ENCODE measurements at regions not wholly inside any gene's neighbourhood (a gene's known extent, or its start where the extent isn't known, plus 50 kb on each side); places are given as distances from the start of the nearest gene placed in this dataset.

DNA sequence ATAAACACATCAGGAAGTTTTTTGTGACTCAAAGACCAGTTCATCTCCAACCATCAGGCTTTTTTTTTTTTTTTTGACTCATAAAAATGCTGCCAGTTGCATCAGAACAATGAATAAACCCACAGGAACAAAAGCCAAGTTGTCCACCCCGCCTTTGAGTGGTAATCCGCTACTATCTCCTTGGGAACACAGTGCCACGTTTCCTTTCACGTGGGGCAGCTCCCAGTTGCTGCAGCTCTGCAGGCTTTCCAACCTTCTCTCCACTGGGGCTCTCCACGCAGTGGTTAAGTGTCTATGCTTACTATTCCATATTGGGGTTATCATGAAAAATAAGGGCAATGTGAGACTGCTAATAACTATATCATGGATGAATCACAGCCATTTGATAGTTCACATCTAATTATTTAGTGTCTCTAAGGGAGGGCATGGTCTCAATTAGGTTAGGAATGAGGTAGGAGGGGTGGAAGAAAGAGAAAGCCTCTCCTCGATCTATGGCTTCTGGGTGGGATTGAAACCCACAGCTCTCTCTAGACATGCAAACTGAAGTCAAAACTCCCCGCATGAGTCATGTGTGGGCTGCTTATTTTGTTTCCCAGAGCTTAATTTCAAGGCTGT, 55.8 kb upstream of the ACTBL2 start:
- H3K4me3 ChIP-seq (ENCODE audit: low read depth, low read length, poor library complexity, severe bottlenecking), result no peak overlapping the region
- TF ChIP-seq, protein P1, sequence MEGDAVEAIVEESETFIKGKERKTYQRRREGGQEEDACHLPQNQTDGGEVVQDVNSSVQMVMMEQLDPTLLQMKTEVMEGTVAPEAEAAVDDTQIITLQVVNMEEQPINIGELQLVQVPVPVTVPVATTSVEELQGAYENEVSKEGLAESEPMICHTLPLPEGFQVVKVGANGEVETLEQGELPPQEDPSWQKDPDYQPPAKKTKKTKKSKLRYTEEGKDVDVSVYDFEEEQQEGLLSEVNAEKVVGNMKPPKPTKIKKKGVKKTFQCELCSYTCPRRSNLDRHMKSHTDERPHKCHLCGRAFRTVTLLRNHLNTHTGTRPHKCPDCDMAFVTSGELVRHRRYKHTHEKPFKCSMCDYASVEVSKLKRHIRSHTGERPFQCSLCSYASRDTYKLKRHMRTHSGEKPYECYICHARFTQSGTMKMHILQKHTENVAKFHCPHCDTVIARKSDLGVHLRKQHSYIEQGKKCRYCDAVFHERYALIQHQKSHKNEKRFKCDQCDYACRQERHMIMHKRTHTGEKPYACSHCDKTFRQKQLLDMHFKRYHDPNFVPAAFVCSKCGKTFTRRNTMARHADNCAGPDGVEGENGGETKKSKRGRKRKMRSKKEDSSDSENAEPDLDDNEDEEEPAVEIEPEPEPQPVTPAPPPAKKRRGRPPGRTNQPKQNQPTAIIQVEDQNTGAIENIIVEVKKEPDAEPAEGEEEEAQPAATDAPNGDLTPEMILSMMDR (conservative IDR thresholded peaks at IDR 0.05; ENCODE audit: low read depth, low read length), result no peak
- no peak for TF ChIP-seq EZH2 (IDR thresholded peaks at IDR 0.05; ENCODE audit: borderline replicate concordance, low read depth, low read length, poor library complexity, severe bottlenecking)
- no peaks in the 10 kb centered on the region for H3K27me3 ChIP-seq (replicated peaks; ENCODE audit: insufficient read depth, low read depth, low read length, poor library complexity)
- H3K9me3 ChIP-seq (ENCODE audit: low read depth, low read length, poor library complexity, severe bottlenecking), result no peaks in the 10 kb centered on the region
- no peaks in the 10 kb centered on the region for H3K36me3 ChIP-seq (ENCODE audit: insufficient read depth, low read length, poor library complexity, severe bottlenecking)
- ChIA-PET CTCF (no interaction called here), POLR2A (ENCODE audit: low non-redundant PET) (no interaction called here)
- intact Hi-C loops (cut with micrococcal nuclease; ENCODE audit: unreplicated experiment), result no loop called here
- H3K4me1 ChIP-seq (ENCODE audit: insufficient read depth, low read length, poor library complexity, severe bottlenecking), result no peaks in the 10 kb centered on the region
- H3K27ac ChIP-seq (ENCODE audit: low read depth, low read length, poor library complexity, severe bottlenecking), result no peak overlapping the region
- DNase-seq (ENCODE audit: low spot score), result peak; percentile 18
- no TSS peak for BruUV-seq (replicated peaks)

DNA sequence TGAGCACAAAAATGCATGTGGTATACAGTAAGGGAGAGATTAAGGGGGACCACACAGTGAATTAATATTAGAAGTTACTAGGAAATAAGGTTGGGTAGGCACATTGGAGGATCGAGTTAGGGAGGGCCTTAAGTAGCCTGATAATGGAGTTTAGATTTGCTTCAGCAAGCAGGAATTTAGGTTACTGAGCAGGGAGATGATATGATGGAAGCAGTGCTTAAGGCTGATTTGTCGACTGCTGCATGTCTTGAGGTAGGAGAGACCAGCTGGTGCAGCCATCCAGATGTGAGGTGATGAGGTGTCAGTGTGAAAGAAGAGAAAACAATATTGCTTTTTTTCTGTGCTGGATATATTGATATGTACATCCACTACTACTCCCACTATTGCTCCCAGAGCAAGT, 55.2 kb upstream of the ACTBL2 start:
- Histone ChIP-seq H3K9me3 (ENCODE audit: low read depth, low read length, poor library complexity, severe bottlenecking) (no peaks in the 10 kb centered on the region), H3K36me3 (ENCODE audit: insufficient read depth, low read length, poor library complexity, severe bottlenecking) (no peaks in the 10 kb centered on the region), H3K27ac (ENCODE audit: low read depth, low read length, poor library complexity, severe bottlenecking) (no peak overlapping the region), H3K4me1 (ENCODE audit: insufficient read depth, low read length, poor library complexity, severe bottlenecking) (no peaks in the 10 kb centered on the region), H3K4me3 (ENCODE audit: low read depth, low read length, poor library complexity, severe bottlenecking) (no peak overlapping the region), H3K27me3 (replicated peaks; ENCODE audit: insufficient read depth, low read depth, low read length, poor library complexity) (no peaks in the 10 kb centered on the region)
- TF ChIP-seq, protein P1 (conservative IDR thresholded peaks at IDR 0.05; ENCODE audit: low read depth, low read length), result no peak
- no peak for TF ChIP-seq EZH2 (IDR thresholded peaks at IDR 0.05; ENCODE audit: borderline replicate concordance, low read depth, low read length, poor library complexity, severe bottlenecking)
- intact Hi-C loops (cut with micrococcal nuclease; ENCODE audit: unreplicated experiment), result no loop called here
- ChIA-PET POLR2A (ENCODE audit: low non-redundant PET) (no interaction called here), CTCF (no interaction called here)
- no peak for DNase-seq (ENCODE audit: low spot score)
- BruUV-seq (replicated peaks), result no TSS peak

DNA sequence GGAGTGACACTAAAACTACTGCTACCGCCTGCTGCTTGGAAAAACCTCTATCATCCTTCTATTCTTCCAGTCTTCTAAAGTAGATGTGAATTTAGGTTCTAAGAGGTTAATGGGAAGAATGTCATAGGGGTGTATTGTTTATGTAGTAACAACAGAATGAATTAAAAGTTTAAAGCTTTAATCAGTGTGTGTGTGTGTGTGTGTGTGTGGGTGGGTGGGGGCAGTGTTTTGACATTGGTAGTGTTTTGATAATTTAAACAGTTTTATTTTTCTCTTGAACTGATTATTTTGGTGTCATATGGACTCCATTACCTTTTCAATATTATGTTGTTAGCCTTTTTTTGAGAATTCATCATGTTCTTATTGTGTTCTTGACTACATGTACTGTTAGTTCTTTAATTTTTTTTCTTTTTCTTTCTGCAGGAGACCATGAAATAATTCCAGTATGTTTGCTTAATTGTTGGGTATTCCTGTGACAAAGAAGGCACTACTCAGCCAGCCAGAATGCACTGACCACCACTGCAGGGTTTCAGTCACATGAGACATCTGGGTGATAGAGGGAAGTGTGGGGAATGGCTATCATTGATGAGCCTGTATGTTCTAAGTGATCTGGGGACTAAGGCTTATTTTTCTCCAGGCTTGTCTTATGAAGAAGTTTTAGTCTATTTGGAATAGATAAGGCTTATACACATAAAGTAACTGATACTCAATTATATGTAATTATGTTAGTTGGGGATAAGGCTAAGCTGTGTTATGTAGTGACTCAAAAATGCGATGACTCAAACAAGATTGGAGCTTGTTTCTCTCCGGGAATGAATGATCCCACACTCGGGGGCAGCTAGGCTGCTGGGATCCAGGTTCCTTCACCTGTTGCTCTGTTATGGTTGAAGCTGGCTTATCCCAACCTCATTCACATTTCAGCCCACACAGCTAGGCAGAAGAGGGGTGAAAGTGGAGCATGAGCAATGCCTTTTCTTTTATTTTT, 50.2 kb upstream of the ACTBL2 start:
- H3K27ac ChIP-seq (ENCODE audit: low read depth, low read length, poor library complexity, severe bottlenecking), result no peak overlapping the region

More for the DNA sequence above, 50.2 kb upstream of the ACTBL2 start:
- CTCF ChIA-PET, result no interaction called here
- no TSS peak for BruUV-seq (replicated peaks)
- no peak for DNase-seq (ENCODE audit: low spot score)
- Histone ChIP-seq H3K9me3 (ENCODE audit: low read depth, low read length, poor library complexity, severe bottlenecking) (no peaks in the 10 kb centered on the region), H3K4me3 (ENCODE audit: low read depth, low read length, poor library complexity, severe bottlenecking) (no peak overlapping the region), H3K27me3 (replicated peaks; ENCODE audit: insufficient read depth, low read depth, low read length, poor library complexity) (no peaks in the 10 kb centered on the region), H3K4me1 (ENCODE audit: insufficient read depth, low read length, poor library complexity, severe bottlenecking) (no peaks in the 10 kb centered on the region), H3K36me3 (ENCODE audit: insufficient read depth, low read length, poor library complexity, severe bottlenecking) (no peaks in the 10 kb centered on the region)
- intact Hi-C loops (cut with micrococcal nuclease; ENCODE audit: unreplicated experiment), result no loop called here
- POLR2A ChIA-PET (ENCODE audit: low non-redundant PET), result no interaction called here
- TF ChIP-seq EZH2 (IDR thresholded peaks at IDR 0.05; ENCODE audit: borderline replicate concordance, low read depth, low read length, poor library complexity, severe bottlenecking), result no peak
- TF ChIP-seq, protein P1 (conservative IDR thresholded peaks at IDR 0.05; ENCODE audit: low read depth, low read length), result no peak
